SU-DHL-6 (cell line): ENCODE measurements at regions not wholly inside any gene's neighbourhood (a gene's known extent, or its start where the extent isn't known, plus 50 kb on each side); places are given as distances from the start of the nearest gene placed in this dataset.

ENCODE experiments used
- H2AFZ ChIP-seq: fragments of 200-600 bp; sonication (generic); 2 replicates; pipeline ENCODE4 v1.6.1; 2014; ENCODE audit warnings: low read depth, mild to moderate bottlenecking, moderate library complexity, mixed read lengths, antibody characterized with exemption, low read length; ENCODE audit not compliant: severe bottlenecking
- H3F3A ChIP-seq: fragments of 200-600 bp; shearing (Covaris generic); 2 replicates; pipeline ENCODE4 v1.6.0; 2016; ENCODE audit warnings: antibody characterized with exemption, mild to moderate bottlenecking; ENCODE audit not compliant: insufficient read depth
- H3K27ac ChIP-seq: fragments of 200-600 bp; sonication (generic); 2 replicates; pipeline ENCODE4 v1.5.1; 2016; ENCODE audit warnings: low read depth, mild to moderate bottlenecking, low read length, moderate library complexity, mixed read lengths
- H3K27me3 ChIP-seq: fragments of 200-600 bp; sonication (generic), shearing (Covaris generic); 2 replicates; pipeline ENCODE4 v1.6.0; 2014; ENCODE audit warnings: mild to moderate bottlenecking, low read length
- H3K36me3 ChIP-seq: fragments of 200-600 bp; sonication (generic); 2 replicates; pipeline ENCODE4 v1.6.1; 2014; ENCODE audit warnings: mild to moderate bottlenecking, low read length, mixed read lengths
- H3K4me2 ChIP-seq: fragments of 300-600, 200-600 bp; shearing (Covaris generic), sonication (generic); 2 replicates; pipeline ENCODE4 v1.6.0; 2014; ENCODE audit warnings: low read length, low read depth, mild to moderate bottlenecking; ENCODE audit not compliant: poor library complexity, severe bottlenecking
- H3K4me3 ChIP-seq: fragments of 200-600 bp; sonication (generic); 2 replicates; pipeline ENCODE4 v1.5.1; 2014; ENCODE audit warnings: antibody characterized with exemption, low read length, mild to moderate bottlenecking, mixed read lengths; ENCODE audit not compliant: insufficient read depth, poor library complexity, severe bottlenecking
- H3K79me2 ChIP-seq: fragments of 200-600 bp; sonication (generic); 2 replicates; pipeline ENCODE4 v1.6.1; 2014; ENCODE audit warnings: mild to moderate bottlenecking, low read length, moderate library complexity; ENCODE audit not compliant: insufficient read depth
- H3K9ac ChIP-seq: fragments of 200-600 bp; sonication (generic); 2 replicates; pipeline ENCODE4 v1.7.0; 2014; ENCODE audit warnings: mild to moderate bottlenecking, low read length
- H3K9me2 ChIP-seq: fragments of 200-600 bp; sonication (generic); replicated peaks from 2 replicates; pipeline ENCODE4 v1.6.1; 2014; ENCODE audit warnings: low read length; ENCODE audit not compliant: insufficient read depth
- H3K9me3 ChIP-seq: fragments of 200-600 bp; sonication (generic); 2 replicates; pipeline ENCODE4 v1.6.1; 2014; ENCODE audit warnings: low read length, mixed read lengths; ENCODE audit not compliant: insufficient read depth
- H4K20me1 ChIP-seq: fragments of 200-600 bp; sonication (generic); 2 replicates; pipeline ENCODE4 v1.6.1; 2014; ENCODE audit warnings: low read depth, mild to moderate bottlenecking, antibody characterized with exemption, low read length, moderate library complexity, mixed read lengths
- CTCF ChIP-seq: fragments of 200-600 bp; sonication (generic); IDR thresholded peaks from one replicate; pipeline ENCODE4 v1.5.1; 2017; ENCODE audit warnings: antibody characterized with exemption, mild to moderate bottlenecking, low read length, moderate library complexity; ENCODE audit not compliant: insufficient read depth, poor library complexity, severe bottlenecking
- EZH2phosphoT487 ChIP-seq: fragments of 200-600 bp; sonication (generic), shearing (Covaris generic); conservative IDR thresholded peaks from 2 replicates; pipeline ENCODE4 v1.6.1; 2018; ENCODE audit warnings: mild to moderate bottlenecking, antibody characterized with exemption, low read length, moderate library complexity, mixed read lengths

- Histone ChIP-seq H3K9me3 (no peaks in the 10 kb centered on the region), H2AFZ (no peak overlapping the region), H4K20me1 (no peaks in the 10 kb centered on the region), H3K36me3 (no peaks in the 10 kb centered on the region), H3K9ac (no peak overlapping the region), H3K4me3 (no peak overlapping the region), H3K4me2 (no peak overlapping the region), H3K27me3 (no peaks in the 10 kb centered on the region), H3K9me2 (no peaks in the 10 kb centered on the region), H3K79me2 (no peaks in the 10 kb centered on the region), H3F3A (no peaks in the 10 kb centered on the region), H3K27ac (no peak overlapping the region)
- TF ChIP-seq CTCF (no peak), EZH2phosphoT487 (no peak)
Measured at GRCh38 chr4:34721835-34722234, 1522.5 kb downstream of the ARAP2 start.

- TF ChIP-seq CTCF: no peak
- no peak for TF ChIP-seq EZH2phosphoT487
- no peaks in the 10 kb centered on the region for H3K79me2 ChIP-seq
- H3K9ac ChIP-seq: no peak overlapping the region
- no peaks in the 10 kb centered on the region for H3K36me3 ChIP-seq
- no peaks in the 10 kb centered on the region for H4K20me1 ChIP-seq
- H3K9me3 ChIP-seq: no peaks in the 10 kb centered on the region
- no peak overlapping the region for H3K4me2 ChIP-seq
- H3K27me3 ChIP-seq: no peaks in the 10 kb centered on the region
- H3K27ac ChIP-seq: no peak overlapping the region
- H2AFZ ChIP-seq: peak overlapping the region; percentile 23
- H3K4me3 ChIP-seq: no peak overlapping the region
- H3K9me2 ChIP-seq: no peaks in the 10 kb centered on the region
- H3F3A ChIP-seq: no peaks in the 10 kb centered on the region
Measured at GRCh38 chr4:34723605-34724004, 1520.7 kb downstream of the ARAP2 start.

- Histone ChIP-seq H3F3A (no peaks in the 10 kb centered on the region), H3K27ac (no peak overlapping the region), H3K9me3 (no peaks in the 10 kb centered on the region), H4K20me1 (no peaks in the 10 kb centered on the region), H3K79me2 (no peaks in the 10 kb centered on the region), H3K36me3 (no peaks in the 10 kb centered on the region), H3K4me3 (no peak overlapping the region), H3K9ac (no peak overlapping the region), H3K27me3 (no peaks in the 10 kb centered on the region), H3K4me2 (no peak overlapping the region), H2AFZ (no peak overlapping the region), H3K9me2 (no peaks in the 10 kb centered on the region)
- no peak for TF ChIP-seq CTCF
- no peak for TF ChIP-seq EZH2phosphoT487
Measured at GRCh38 chr4:34724491-34724890, 1519.8 kb downstream of the ARAP2 start.

GRCh38 chr4:34731070-34731469, 1513.2 kb downstream of the ARAP2 start:
- no peak overlapping the region for H3K4me3 ChIP-seq

More at GRCh38 chr4:34731070-34731469, 1513.2 kb downstream of the ARAP2 start:
- Histone ChIP-seq H3K27ac (no peak overlapping the region), H3F3A (no peaks in the 10 kb centered on the region), H3K27me3 (no peaks in the 10 kb centered on the region), H3K79me2 (no peaks in the 10 kb centered on the region), H3K9ac (no peak overlapping the region), H2AFZ (no peak overlapping the region), H3K4me2 (no peak overlapping the region), H3K9me2 (no peaks in the 10 kb centered on the region), H4K20me1 (no peaks in the 10 kb centered on the region), H3K36me3 (no peaks in the 10 kb centered on the region), H3K9me3 (no peaks in the 10 kb centered on the region)
- TF ChIP-seq EZH2phosphoT487 (no peak), CTCF (no peak)
